Uterus (tissue), 2 donors: ENCODE measurements at regions not wholly inside any gene's neighbourhood (a gene's known extent, or its start where the extent isn't known, plus 50 kb on each side); places are given as distances from the start of the nearest gene placed in this dataset.

ENCODE experiments used
- CTCF ChIP-seq, 4 experiments: fragments of 200-600 bp in 2 of 4; fragments of 450-650 bp in 2 of 4; sonication (generic) in 2 of 4; IDR thresholded peaks; one replicate each; pipeline ENCODE4 v1.5.1; 2016 to 2019; ENCODE audit warnings: antibody characterized with exemption in 4 of 4, mild to moderate bottlenecking in 2 of 4, moderate library complexity in 1 of 4
- POLR2A ChIP-seq, 2 donors: fragments of 450-650 bp; IDR thresholded peaks; one replicate each; pipeline ENCODE4 v1.6.1; 2016; ENCODE audit warnings: antibody characterized with exemption in 2 of 2, mild to moderate bottlenecking in 1 of 2, moderate library complexity in 1 of 2

DNA sequence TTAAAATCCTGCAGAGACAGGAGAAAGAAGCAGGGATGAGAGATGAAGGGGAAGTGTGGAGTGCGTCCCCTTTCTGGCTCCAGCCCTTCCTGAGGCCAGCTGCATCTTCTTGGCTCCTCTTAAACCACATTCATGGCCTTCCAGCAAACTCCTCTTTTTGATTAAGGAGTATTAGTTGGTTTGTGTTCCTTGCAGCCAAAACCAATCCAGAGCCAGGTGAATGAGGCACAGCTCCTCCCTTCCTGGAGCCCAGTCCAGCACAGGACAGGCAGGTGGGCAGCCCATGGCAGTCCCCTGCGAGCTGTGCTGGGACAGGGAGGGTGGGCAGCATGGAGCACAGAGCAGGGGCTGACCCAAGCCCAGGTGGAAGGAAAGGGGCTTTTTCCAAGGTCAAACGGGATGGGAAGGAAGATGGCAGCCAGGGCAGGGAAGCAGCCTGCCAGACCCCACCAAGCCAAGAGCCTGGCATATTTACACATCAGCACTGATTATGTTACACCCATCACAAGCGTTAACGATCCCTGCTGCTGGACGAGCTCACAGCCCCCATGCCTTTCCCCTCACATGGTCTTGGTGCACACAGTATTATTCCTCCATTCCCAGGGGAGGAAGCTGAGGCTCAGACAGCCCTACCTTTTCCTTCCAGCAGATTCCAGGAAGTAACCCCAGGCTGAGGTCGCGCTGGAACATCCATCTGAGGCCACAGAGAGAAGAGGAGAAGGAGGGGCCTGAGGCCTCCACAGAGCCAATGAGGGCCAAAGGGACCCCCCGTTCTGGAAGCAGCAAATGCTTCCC is 175.6 kb downstream of the SMAD6 start:
- no peak for TF ChIP-seq CTCF (IDR thresholded peaks at IDR 0.05)
- no peak for TF ChIP-seq POLR2A (IDR thresholded peaks at IDR 0.05)
